Naive thymus-derived CD8-positive, alpha-beta T cell (primary cell): ENCODE measurements at regions not wholly inside any gene's neighbourhood (a gene's known extent, or its start where the extent isn't known, plus 50 kb on each side); places are given as distances from the start of the nearest gene placed in this dataset.

Experiments
- ATAC-seq, 2 donors: fragments of 150-1000 bp; cut with Tn5 transposase in 1 of 2; sonication (Bioruptor Pico), chemical (Tn5 transposase) in 1 of 2; 1 replicate in 1 of 2; 2 replicates in 1 of 2; pipeline ENCODE4 v1.10.0; 2021; ENCODE audit warnings: mild to moderate bottlenecking in 2 of 2, moderate library complexity in 2 of 2
- POLR2A ChIA-PET: fragments of 350-600 bp; sonication (Branson Sonifier 250); formaldehyde crosslinking; loops from one replicate; lab custom pipeline; 2021; ENCODE audit warnings: antibody characterized with exemption; lab: Charles Lee
- DNase-seq, 10 donors: peaks; one replicate each; pipeline versions ENCODE4 v3.0.0 to v3.0.0-alpha.2; 2020 to 2022
- H3K27ac Mint-ChIP-seq, 10 donors: one replicate each; pipeline ENCODE4 v1.8.0; 2020 to 2022; ENCODE audit warnings: mild to moderate bottlenecking in 10 of 10, mixed read lengths in 10 of 10, moderate library complexity in 4 of 10, inconsistent platforms in 1 of 10
- H3K27me3 Mint-ChIP-seq, 5 donors: one replicate each; pipeline ENCODE4 v1.8.0; 2021 to 2022; ENCODE audit warnings: mixed read lengths in 5 of 5
- H3K36me3 Mint-ChIP-seq, 3 donors: one replicate each; pipeline ENCODE4 v1.8.0; 2020 to 2022; ENCODE audit warnings: mixed read lengths in 3 of 3, mild to moderate bottlenecking in 2 of 3, inconsistent platforms in 1 of 3
- H3K4me1 Mint-ChIP-seq, 4 donors: one replicate each; pipeline ENCODE4 v1.8.0; 2021 to 2022; ENCODE audit warnings: mixed read lengths in 4 of 4
- H3K4me3 Mint-ChIP-seq, 10 donors: one replicate each; pipeline ENCODE4 v1.8.0; 2020 to 2022; ENCODE audit warnings: mild to moderate bottlenecking in 10 of 10, mixed read lengths in 10 of 10, moderate library complexity in 6 of 10, inconsistent platforms in 1 of 10
- H3K9me3 Mint-ChIP-seq, 9 donors: one replicate each; pipeline ENCODE4 v1.8.0; 2020 to 2022; ENCODE audit warnings: mixed read lengths in 9 of 9, mild to moderate bottlenecking in 3 of 9, inconsistent platforms in 1 of 9, moderate library complexity in 1 of 9

DNA sequence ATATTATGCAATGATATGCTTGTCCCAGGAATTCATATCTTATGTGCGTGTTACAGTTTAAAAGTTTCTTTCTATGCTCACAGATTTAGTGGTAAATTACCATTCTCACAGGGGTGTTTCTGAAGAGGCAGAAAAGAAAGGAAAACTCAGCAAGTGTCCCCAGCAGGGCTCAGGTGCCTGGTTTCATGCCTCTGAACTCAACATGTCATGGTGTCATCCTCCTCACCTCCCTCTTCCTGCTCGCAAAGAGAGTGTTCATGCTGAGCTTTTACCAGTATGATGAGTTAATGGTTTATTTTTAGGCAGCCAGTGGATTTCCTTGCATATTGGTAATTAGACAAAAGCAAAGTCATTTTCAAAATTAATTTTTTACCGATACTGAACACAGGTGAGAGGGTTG lies 492.9 kb upstream of the ZEB2 start:
- H3K4me1 Mint-ChIP-seq: no peaks in the 10 kb centered on the region
- H3K27me3 Mint-ChIP-seq: peaks cover 0 to 2% (median 0%) of the 10 kb centered on the region in 5 donors
- POLR2A ChIA-PET: no interaction called here
- H3K9me3 Mint-ChIP-seq: no peaks in the 10 kb centered on the region
- H3K4me3 Mint-ChIP-seq: no peak overlapping the region
- no peaks in the 10 kb centered on the region for H3K36me3 Mint-ChIP-seq
- DNase-seq (no peak), ATAC-seq (no peak)
- no peak overlapping the region for H3K27ac Mint-ChIP-seq

GRCh38 chr2:145012214-145012670 lies 492.3 kb upstream of the ZEB2 start:
- DNase-seq (no peak), ATAC-seq (no peak)
- Mint-ChIP-seq H3K4me3 (no peak overlapping the region), H3K27me3 (peaks cover 0 to 3% (median 0%) of the 10 kb centered on the region in 5 donors), H3K27ac (no peak overlapping the region), H3K4me1 (no peaks in the 10 kb centered on the region), H3K36me3 (no peaks in the 10 kb centered on the region), H3K9me3 (no peaks in the 10 kb centered on the region)
- POLR2A ChIA-PET: no interaction called here

DNA sequence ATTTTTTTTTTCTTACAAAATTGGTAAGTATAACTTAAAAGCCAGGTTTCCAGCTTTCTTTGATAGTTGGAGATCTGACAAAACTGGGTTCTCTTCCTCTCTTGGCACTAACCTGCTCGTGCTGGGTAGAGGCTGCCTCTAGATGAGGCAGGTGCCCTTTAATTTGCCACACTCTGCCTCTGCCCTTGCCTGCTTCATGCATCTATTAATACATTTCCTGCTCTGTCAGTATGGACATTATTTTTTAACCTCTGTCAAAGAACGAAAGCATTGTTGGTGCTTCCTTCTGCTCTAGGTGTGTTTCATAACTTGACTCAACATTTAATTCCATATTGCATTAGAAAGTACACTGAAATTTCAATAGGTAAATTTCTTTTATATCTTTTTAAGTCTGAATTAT lies 490.7 kb upstream of the ZEB2 start:
- Mint-ChIP-seq H3K4me3 (no peak overlapping the region), H3K27ac (no peak overlapping the region), H3K4me1 (no peaks in the 10 kb centered on the region), H3K27me3 (peaks cover 0 to 3% (median 0%) of the 10 kb centered on the region in 5 donors), H3K36me3 (no peaks in the 10 kb centered on the region), H3K9me3 (no peaks in the 10 kb centered on the region)
- DNase-seq: no peak
- POLR2A ChIA-PET: no interaction called here
- ATAC-seq: no peak

DNA sequence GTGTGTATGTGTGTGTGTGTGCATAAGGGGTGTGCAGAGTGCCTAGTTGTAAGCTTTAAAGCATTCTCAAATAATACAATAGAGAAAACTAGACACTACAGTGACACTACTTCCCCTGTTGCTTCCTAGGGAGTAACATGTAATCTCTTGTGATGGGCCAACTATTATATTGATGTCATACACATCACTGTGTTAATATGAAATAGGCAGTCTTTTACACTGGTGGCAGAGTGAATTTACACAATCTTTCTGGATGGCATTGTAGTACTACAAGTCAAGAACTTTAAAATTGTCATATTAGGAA lies 488.0 kb upstream of the ZEB2 start:
- DNase-seq (no peak), ATAC-seq (no peak)
- Mint-ChIP-seq H3K27me3 (peaks cover 0 to 3% (median 0%) of the 10 kb centered on the region in 5 donors), H3K9me3 (no peaks in the 10 kb centered on the region), H3K27ac (no peak overlapping the region), H3K4me1 (no peaks in the 10 kb centered on the region), H3K36me3 (no peaks in the 10 kb centered on the region), H3K4me3 (no peak overlapping the region)
- POLR2A ChIA-PET: no interaction called here

DNA sequence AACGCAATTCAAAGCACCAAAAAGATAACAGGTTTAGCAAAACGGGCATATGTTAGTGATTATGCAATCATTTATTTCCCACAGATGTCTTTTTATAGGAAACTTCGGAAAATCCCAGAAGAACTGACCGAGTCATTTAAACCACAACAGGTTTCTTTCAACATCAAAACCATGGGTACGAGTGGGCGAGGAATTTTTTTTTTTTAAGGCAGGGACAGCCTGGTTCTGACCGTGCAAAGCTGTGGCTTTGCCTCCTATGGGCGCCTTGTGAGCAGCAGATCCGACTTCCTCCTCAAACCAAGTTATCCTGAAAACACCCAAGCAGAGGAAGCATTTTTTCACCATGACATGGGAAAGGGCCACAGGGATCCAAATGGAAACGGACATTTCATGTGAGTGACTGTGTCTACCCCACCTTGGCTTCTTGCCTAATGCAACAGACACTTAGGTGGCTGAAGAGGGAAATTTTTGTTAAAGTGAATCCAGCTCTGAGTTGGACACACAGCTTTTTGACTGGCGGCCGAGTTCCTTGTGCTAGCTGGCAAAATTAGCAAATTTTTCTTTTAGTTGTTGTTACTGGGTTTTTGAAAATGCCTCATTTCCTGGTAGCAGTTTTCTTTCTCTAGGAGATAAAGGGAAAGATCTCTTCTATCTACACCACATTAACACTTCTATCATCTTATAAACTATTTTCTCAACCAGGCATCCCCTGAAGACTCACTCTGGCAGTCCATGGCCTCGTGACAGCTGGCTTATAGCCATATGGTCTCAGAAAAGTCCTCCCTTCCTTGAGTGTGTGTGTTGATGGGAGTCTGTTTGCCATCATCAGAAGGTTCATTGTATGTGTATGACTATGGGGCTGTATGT lies 487.4 kb upstream of the ZEB2 start:
- no peaks in the 10 kb centered on the region for H3K4me1 Mint-ChIP-seq
- ATAC-seq: no peak
- DNase-seq: no peak
- H3K36me3 Mint-ChIP-seq: no peaks in the 10 kb centered on the region
- H3K4me3 Mint-ChIP-seq: no peak overlapping the region
- H3K27ac Mint-ChIP-seq: no peak overlapping the region
- POLR2A ChIA-PET: no interaction called here
- H3K27me3 Mint-ChIP-seq: peaks cover 0 to 3% (median 0%) of the 10 kb centered on the region in 5 donors
- no peaks in the 10 kb centered on the region for H3K9me3 Mint-ChIP-seq

- Mint-ChIP-seq H3K27ac (no peak overlapping the region), H3K4me3 (no peak overlapping the region), H3K4me1 (no peaks in the 10 kb centered on the region), H3K9me3 (no peaks in the 10 kb centered on the region), H3K27me3 (peaks cover 0 to 14% (median 2%) of the 10 kb centered on the region in 5 donors), H3K36me3 (no peaks in the 10 kb centered on the region)
- POLR2A ChIA-PET: no interaction called here
- DNase-seq (no peak), ATAC-seq (no peak)
These were observed 482.7 kb upstream of the ZEB2 start for GRCh38 chr2:145002624-145003023.

DNA sequence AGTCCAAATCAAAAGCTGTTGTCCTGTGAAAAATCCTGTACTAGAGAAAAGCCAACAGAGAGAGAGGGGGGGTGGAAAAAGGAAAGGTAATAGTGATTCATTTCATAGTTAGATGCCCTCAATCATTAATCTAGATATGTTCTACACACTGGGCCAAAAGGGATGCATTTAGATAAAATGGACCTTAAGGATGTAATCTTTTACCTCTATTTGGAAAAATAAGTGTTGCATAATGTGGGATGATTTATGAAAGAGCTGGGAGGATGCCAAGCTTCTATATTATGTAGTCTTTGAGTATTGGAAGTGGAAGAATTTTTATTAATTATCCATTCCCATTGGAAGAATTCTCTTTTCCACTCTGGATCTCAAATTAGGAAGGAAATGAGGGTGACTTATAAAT lies 480.5 kb upstream of the ZEB2 start:
- H3K27ac Mint-ChIP-seq: no peak overlapping the region
- DNase-seq (no peak), ATAC-seq (no peak)
- no peaks in the 10 kb centered on the region for H3K4me1 Mint-ChIP-seq
- H3K27me3 Mint-ChIP-seq: peaks cover 0 to 14% (median 2%) of the 10 kb centered on the region in 5 donors
- POLR2A ChIA-PET: no interaction called here
- no peak overlapping the region for H3K4me3 Mint-ChIP-seq
- no peaks in the 10 kb centered on the region for H3K9me3 Mint-ChIP-seq
- no peaks in the 10 kb centered on the region for H3K36me3 Mint-ChIP-seq

GRCh38 chr2:144999936-145000335 lies 480.0 kb upstream of the ZEB2 start:
- no peak overlapping the region for H3K4me3 Mint-ChIP-seq
- H3K36me3 Mint-ChIP-seq: no peaks in the 10 kb centered on the region
- H3K4me1 Mint-ChIP-seq: no peaks in the 10 kb centered on the region
- H3K27ac Mint-ChIP-seq: no peak overlapping the region
- no peak for ATAC-seq
- POLR2A ChIA-PET: no interaction called here
- DNase-seq: no peak
- H3K27me3 Mint-ChIP-seq: peaks cover 0 to 14% (median 2%) of the 10 kb centered on the region in 5 donors
- no peaks in the 10 kb centered on the region for H3K9me3 Mint-ChIP-seq

GRCh38 chr2:144999071-144999875 lies 479.4 kb upstream of the ZEB2 start:
- Mint-ChIP-seq H3K36me3 (no peaks in the 10 kb centered on the region), H3K4me3 (no peak overlapping the region), H3K27ac (no peak overlapping the region), H3K4me1 (no peaks in the 10 kb centered on the region), H3K9me3 (no peaks in the 10 kb centered on the region), H3K27me3 (peaks cover 0 to 14% (median 2%) of the 10 kb centered on the region in 5 donors)
- no peak for DNase-seq
- POLR2A ChIA-PET: no interaction called here
- no peak for ATAC-seq

- no peaks in the 10 kb centered on the region for H3K9me3 Mint-ChIP-seq
- H3K27me3 Mint-ChIP-seq: peaks cover 0 to 14% (median 2%) of the 10 kb centered on the region in 5 donors
- no peaks in the 10 kb centered on the region for H3K36me3 Mint-ChIP-seq
- DNase-seq (no peak), ATAC-seq (no peak)
- H3K4me1 Mint-ChIP-seq: no peaks in the 10 kb centered on the region
- no peak overlapping the region for H3K4me3 Mint-ChIP-seq
- no peak overlapping the region for H3K27ac Mint-ChIP-seq
- POLR2A ChIA-PET: no interaction called here
These were observed 478.5 kb upstream of the ZEB2 start for GRCh38 chr2:144998435-144998834.

- DNase-seq (no peak), ATAC-seq (no peak)
- Mint-ChIP-seq H3K4me3 (no peak overlapping the region), H3K4me1 (no peaks in the 10 kb centered on the region), H3K27me3 (peaks cover 0 to 6% (median 5%) of the 10 kb centered on the region in 5 donors), H3K27ac (no peak overlapping the region), H3K9me3 (no peaks in the 10 kb centered on the region), H3K36me3 (no peaks in the 10 kb centered on the region)
- POLR2A ChIA-PET: no interaction called here
These were observed 476.4 kb upstream of the ZEB2 start for GRCh38 chr2:144996225-144996795.

- no peaks in the 10 kb centered on the region for H3K9me3 Mint-ChIP-seq
- POLR2A ChIA-PET: no interaction called here
- no peaks in the 10 kb centered on the region for H3K36me3 Mint-ChIP-seq
- H3K4me1 Mint-ChIP-seq: no peaks in the 10 kb centered on the region
- H3K27ac Mint-ChIP-seq: no peak overlapping the region
- ATAC-seq (no peak), DNase-seq (no peak)
- H3K27me3 Mint-ChIP-seq: peaks cover 0 to 4% (median 2%) of the 10 kb centered on the region in 5 donors
- H3K4me3 Mint-ChIP-seq: no peak overlapping the region
These were observed 475.6 kb upstream of the ZEB2 start for GRCh38 chr2:144995482-144995881.

DNA sequence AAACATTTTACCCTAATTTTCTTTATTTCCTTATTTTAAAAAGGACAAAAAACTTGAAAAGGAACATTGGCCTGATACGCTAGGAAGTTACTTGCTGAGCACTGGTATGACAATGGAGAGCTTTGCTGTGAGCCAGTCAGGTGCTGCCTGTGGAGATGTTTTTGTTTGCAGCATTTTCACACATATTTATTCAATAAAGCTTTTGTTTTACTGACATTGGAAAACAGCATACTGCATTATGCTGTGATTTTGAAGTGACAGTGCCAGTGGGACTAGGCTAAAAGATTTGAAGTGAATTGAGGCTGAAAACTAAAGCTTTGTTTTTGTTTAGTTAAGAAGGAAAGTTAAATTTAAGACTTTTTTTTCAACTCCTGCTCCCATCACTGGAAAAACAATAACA lies 470.7 kb upstream of the ZEB2 start:
- ATAC-seq (no peak), DNase-seq (no peak)
- H3K9me3 Mint-ChIP-seq: peaks cover 3 to 18% (median 9%) of the 10 kb centered on the region in 9 donors
- H3K4me1 Mint-ChIP-seq: no peaks in the 10 kb centered on the region
- H3K36me3 Mint-ChIP-seq: no peaks in the 10 kb centered on the region
- POLR2A ChIA-PET: no interaction called here
- no peak overlapping the region for H3K4me3 Mint-ChIP-seq
- H3K27me3 Mint-ChIP-seq: peaks cover 0 to 6% (median 4%) of the 10 kb centered on the region in 5 donors
- no peak overlapping the region for H3K27ac Mint-ChIP-seq
